Pancreas (tissue), 10 donors: ENCODE measurements at regions not wholly inside any gene's neighbourhood (a gene's known extent, or its start where the extent isn't known, plus 50 kb on each side); places are given as distances from the start of the nearest gene placed in this dataset.
"Not testable (repeated sequence)": the region's sequence is repeated elsewhere in the genome, so short reads cannot be mapped to it uniquely, and the experiment has no call there.

Experiments used
- ATAC-seq, 4 donors: fragments of 200-7000 bp; cut with Tn5 transposase; one replicate each; pipeline versions ENCODE4 v1.8.0 to v1.9.1; 2020; ENCODE audit warnings: mild to moderate bottlenecking in 4 of 4, moderate library complexity in 4 of 4
- DNase-seq, 6 donors: peaks; one replicate each; pipeline ENCODE4 v3.0.0-alpha.2; 2020
- FAIRE-seq: peaks from 2 replicates; lab custom pipeline; 2012; peaks lifted over from hg19 to GRCh38; lab: Jason Lieb, UNC
- H3K27ac ChIP-seq, 4 donors: fragments of 200-600 bp; sonication (generic); 1 replicate in 3 of 4; 2 replicates in 1 of 4; pipeline versions ENCODE4 v1.5.0 to v1.8.0; 2020
- H3K27me3 ChIP-seq, 4 donors: fragments of 200-600 bp; one replicate each; pipeline ENCODE4 v1.8.0; 2021
- H3K36me3 ChIP-seq, 3 donors: fragments of 200-600 bp; sonication (generic) in 1 of 3; one replicate each; pipeline versions ENCODE4 v1.5.0 to v1.8.0; 2020 to 2021
- H3K4me1 ChIP-seq, 3 donors: fragments of 200-600 bp; one replicate each; pipeline ENCODE4 v1.8.0; 2021
- H3K4me3 ChIP-seq, 4 donors: fragments of 200-600 bp; sonication (generic) in 2 of 4; one replicate each; pipeline versions ENCODE4 v1.5.0 to v1.8.0; 2020 to 2021
- H3K9me3 ChIP-seq, 4 donors: fragments of 200-600 bp; one replicate each; pipeline ENCODE4 v1.8.0; 2021
- WGBS, 2 donors: extraction: QIAGEN DNeasy Blood & Tissue Kit; methylation state at CpG; one replicate each; pipeline ENCODE4 v1.1.7; 2013; 5-methylcytosine and 5-hydroxymethylcytosine counted together
- intact Hi-C, 3 donors: fragments of 100-400 bp; cut with DNase I; formaldehyde crosslinking; loops; one replicate each; pipeline versions ENCODE4 v1.11.1 to v1.14.2; 2022
- TF ChIP-seq, protein P1 (sequence below), 4 donors: fragments of 200-600 bp; sonication (generic) in 3 of 4; IDR thresholded peaks; one replicate each; pipeline versions ENCODE4 v1.5.0 to v1.8.0; 2021; ENCODE audit warnings: antibody characterized with exemption in 4 of 4
- donor health status: healthy with polysubstance abuse.
- donor health status: DM: no; HTN: no; CAD: no; lungs with moderate emphysema.
- donor health status: DM: no; HTN: no; CAD: no.
- donor health status: control.
- donor health status: control.
- donor health status: Bipolar disorder and iron deficiency.
- donor health status: DM: yes; HTN: yes; CAD: no.
- donor health status: DM: no; HTN: no; CAD: no.
- donor health status: DM: no; HTN: no; CAD: no.
- donor health status: DM: yes; HTN: yes; CAD: no.

DNA sequence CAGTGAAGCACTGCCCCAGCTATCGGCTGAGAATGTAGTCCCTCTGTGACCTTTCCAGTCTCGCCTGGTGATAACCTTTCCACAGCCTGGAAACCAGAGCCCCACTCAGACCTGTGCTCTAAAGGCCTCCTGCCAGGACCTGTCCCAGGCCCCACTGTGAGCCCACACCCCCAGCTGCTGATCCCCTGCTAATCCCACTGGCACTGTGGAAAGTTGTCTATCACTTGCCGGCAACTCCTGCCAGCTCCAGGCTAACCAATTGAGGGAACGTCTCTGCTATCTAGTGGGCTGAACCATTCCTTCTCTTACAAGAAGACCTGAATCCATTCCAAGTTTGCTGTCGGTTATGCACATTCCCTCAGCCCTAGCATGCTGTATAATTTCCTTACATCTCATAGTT, 328.2 kb downstream of the FAM181B start:
- no peak overlapping the region for H3K27ac ChIP-seq
- intact Hi-C loops: no loop called here
- no peak for DNase-seq
- WGBS, 2 donors: 30 to 39% methylated on average over 5 of the region's 5 CpGs
- no peaks in the 10 kb centered on the region for H3K4me1 ChIP-seq
- no peak for FAIRE-seq
- ATAC-seq: no peak
- TF ChIP-seq, protein P1, sequence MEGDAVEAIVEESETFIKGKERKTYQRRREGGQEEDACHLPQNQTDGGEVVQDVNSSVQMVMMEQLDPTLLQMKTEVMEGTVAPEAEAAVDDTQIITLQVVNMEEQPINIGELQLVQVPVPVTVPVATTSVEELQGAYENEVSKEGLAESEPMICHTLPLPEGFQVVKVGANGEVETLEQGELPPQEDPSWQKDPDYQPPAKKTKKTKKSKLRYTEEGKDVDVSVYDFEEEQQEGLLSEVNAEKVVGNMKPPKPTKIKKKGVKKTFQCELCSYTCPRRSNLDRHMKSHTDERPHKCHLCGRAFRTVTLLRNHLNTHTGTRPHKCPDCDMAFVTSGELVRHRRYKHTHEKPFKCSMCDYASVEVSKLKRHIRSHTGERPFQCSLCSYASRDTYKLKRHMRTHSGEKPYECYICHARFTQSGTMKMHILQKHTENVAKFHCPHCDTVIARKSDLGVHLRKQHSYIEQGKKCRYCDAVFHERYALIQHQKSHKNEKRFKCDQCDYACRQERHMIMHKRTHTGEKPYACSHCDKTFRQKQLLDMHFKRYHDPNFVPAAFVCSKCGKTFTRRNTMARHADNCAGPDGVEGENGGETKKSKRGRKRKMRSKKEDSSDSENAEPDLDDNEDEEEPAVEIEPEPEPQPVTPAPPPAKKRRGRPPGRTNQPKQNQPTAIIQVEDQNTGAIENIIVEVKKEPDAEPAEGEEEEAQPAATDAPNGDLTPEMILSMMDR (IDR thresholded peaks at IDR 0.05): no peak
- no peaks in the 10 kb centered on the region for H3K9me3 ChIP-seq
- no peaks in the 10 kb centered on the region for H3K27me3 ChIP-seq
- no peak overlapping the region for H3K4me3 ChIP-seq
- H3K36me3 ChIP-seq: no peaks in the 10 kb centered on the region

DNA sequence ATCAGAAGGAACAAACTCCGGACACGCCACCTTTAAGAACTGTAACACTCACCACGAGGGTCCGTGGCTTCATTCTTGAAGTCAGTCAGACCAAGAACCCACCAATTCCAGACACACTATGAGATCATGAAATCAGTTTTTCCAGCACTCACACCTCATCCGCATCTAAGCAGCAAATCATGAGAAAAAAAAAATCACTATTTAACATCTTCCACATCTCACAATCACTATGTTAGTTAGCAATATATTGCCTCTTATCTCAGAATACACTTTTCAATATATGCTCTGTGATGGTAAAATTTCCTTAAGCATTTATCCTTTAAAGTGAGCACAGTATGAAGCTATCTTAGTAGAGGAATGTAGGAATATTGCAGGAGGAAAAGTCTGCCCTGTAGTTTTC, 328.7 kb downstream of the FAM181B start:
- no peak overlapping the region for H3K4me3 ChIP-seq
- intact Hi-C loops: no loop called here
- 75 to 88% methylated on average over 5 of the region's 5 CpGs for WGBS, 2 donors
- DNase-seq (no peak), ATAC-seq (no peak), FAIRE-seq (no peak)
- no peaks in the 10 kb centered on the region for H3K36me3 ChIP-seq
- H3K9me3 ChIP-seq: no peaks in the 10 kb centered on the region
- TF ChIP-seq, protein P1 (IDR thresholded peaks at IDR 0.05): no peak
- no peak overlapping the region for H3K27ac ChIP-seq
- no peaks in the 10 kb centered on the region for H3K4me1 ChIP-seq
- H3K27me3 ChIP-seq: no peaks in the 10 kb centered on the region

DNA sequence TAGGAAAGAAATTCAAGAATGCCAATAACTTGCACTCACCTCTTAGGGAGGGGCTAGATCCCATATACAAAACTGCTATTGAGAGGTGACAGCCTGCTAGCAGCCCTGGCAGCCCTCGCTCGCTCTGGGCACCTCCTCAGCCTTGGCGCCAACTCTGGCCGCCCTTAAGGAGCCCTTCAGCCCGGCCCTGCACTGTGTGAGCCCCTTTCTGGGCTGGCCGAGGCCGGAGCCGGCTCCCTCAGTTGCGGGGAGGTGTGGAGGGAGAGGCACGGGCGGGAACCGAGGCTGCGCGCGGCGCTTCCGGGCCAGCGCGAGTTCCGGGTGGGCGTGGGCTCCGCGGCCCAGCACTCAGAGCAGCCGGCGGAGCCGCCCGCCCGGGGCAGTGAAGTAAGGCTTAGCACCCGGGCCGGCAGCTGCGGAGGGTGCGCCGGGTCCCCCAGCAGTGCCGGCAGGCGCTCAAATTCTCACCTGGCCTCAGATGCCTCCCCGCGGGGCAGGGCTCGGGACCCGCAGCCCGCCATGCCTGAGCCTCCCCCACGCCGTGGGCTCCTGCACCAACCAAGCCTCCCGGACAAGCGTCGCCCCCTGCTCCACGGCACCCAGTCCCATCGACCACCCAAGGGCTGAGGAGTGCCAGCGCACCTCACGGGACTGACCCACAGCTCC, 329.9 kb downstream of the FAM181B start:
- H3K9me3 ChIP-seq: no peaks in the 10 kb centered on the region
- ATAC-seq: no peak
- WGBS, 2 donors: 92 to 93% methylated on average over 47 to 49 of the region's 49 CpGs
- no peak for FAIRE-seq
- H3K27ac ChIP-seq: no peak overlapping the region
- DNase-seq: peak in 1 of 6 donors; percentile 54
- no peaks in the 10 kb centered on the region for H3K36me3 ChIP-seq
- intact Hi-C loops: no loop called here
- no peak overlapping the region for H3K4me3 ChIP-seq
- H3K4me1 ChIP-seq: no peaks in the 10 kb centered on the region
- TF ChIP-seq, protein P1 (IDR thresholded peaks at IDR 0.05): no peak
- no peaks in the 10 kb centered on the region for H3K27me3 ChIP-seq

DNA sequence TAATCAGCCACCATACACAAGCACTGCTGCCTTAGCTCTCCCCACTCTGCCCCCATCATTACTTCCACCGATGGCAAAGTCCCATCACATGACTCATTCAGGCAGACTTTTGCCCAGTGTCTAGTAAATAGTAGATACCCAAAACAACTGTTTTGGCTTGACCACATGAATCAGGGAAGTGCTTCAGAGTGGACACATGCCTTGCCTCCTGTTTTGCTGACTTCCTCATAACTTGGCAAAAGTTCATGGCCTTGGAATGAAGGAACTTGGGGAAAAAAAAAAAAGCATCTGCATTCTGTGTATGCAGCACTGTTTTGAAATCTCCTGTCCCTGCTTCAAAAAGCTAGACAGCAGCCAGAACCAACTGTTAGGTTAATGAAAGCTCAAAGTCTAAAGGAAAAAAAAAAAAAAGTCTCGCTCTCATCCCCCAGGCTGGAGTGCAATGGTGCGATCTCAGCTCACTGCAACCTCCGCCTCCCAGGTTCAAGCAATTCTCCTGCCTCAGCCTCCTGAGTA, 335.3 kb downstream of the FAM181B start:
- WGBS, 2 donors: 69 to 76% methylated on average over 4 of the region's 4 CpGs
- TF ChIP-seq, protein P1 (IDR thresholded peaks at IDR 0.05): no peak
- Histone ChIP-seq H3K9me3 (no peaks in the 10 kb centered on the region), H3K4me3 (no peak overlapping the region), H3K27ac (no peak overlapping the region), H3K27me3 (no peaks in the 10 kb centered on the region), H3K36me3 (no peaks in the 10 kb centered on the region), H3K4me1 (no peaks in the 10 kb centered on the region)
- FAIRE-seq (no peak), ATAC-seq (peak in 3 of 4 donors; percentile 28 to 77 (median 48)), DNase-seq (no peak)
- intact Hi-C loops: no loop called here

DNA sequence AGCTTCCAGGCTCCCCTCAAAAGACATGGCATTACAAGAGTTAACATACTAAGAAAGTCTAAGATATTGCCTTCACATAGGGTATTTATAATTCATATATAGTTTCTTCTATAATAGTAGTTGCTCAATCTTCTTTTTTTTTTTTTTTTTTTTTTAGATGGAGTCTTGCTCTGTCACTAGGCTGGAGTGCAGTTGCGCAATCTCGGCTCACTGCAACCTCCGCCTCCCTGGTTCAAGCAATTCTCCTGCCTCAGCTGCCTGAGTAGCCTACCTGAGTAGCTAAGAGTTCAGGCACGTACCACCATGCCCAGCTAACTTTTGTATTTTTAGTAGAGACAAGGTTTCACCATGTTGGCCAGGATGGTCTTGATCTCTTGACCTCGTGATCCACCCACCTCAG, 337.0 kb downstream of the FAM181B start:
- ATAC-seq, FAIRE-seq, H3K27me3 ChIP-seq, H3K4me3 ChIP-seq, H3K4me1 ChIP-seq, intact Hi-C loops, H3K27ac ChIP-seq, DNase-seq, H3K9me3 ChIP-seq, H3K36me3 ChIP-seq: not testable (repeated sequence)
- 87 to 93% methylated on average over 5 of the region's 5 CpGs for WGBS, 2 donors
